ENCODE measurements at regions not wholly inside any gene's neighbourhood (a gene's known extent, or its start where the extent isn't known, plus 50 kb on each side); places are given as distances from the start of the nearest gene placed in this dataset.
"Not testable (repeated sequence)": the region's sequence is repeated elsewhere in the genome, so short reads cannot be mapped to it uniquely, and the experiment has no call there.

DNA sequence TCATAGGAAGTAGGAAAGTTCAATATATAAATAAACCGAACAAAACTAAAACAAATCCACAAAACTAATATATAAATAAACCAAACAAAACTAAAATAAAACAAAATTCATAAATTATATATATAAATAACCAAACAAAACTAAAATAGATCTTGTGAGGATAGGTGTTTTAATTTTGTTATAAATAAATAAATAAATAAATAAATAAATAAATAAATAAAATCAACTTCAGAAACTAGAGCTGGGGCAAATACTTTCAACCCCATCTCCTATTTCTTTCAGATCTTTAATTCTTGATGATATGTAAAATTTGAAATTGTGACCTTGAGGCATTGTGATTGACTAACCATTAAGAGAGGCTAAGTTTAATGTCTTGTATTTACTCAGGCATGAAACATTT lies 416.1 kb downstream of the SAMD5 start:
- no peak for DNase-seq

- no peak for DNase-seq
Observed at GRCh38 chr6:147925826-147926225, 416.8 kb upstream of the SASH1 start.

- DNase-seq: no peak
Observed at GRCh38 chr6:147930745-147931144, 411.9 kb upstream of the SASH1 start.

DNA sequence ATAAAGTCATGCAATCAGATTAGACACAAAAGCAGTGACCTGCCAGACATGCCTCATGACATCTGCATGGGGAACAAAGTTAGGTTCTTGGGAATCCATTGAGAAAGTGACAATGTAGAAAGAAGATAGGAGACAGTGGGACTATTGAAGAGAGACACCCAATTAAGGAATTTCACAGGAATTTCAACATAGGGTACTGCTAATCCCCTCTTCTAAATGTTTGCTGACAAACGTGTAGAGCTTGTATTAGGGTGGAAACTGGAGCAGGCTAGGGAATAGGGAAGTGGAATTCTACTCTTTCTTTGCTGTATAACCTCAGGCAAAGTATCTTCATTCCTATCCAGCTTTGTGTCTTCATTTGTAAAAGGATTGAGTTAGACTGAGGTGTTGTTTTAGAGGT lies 409.4 kb upstream of the SASH1 start:
- no peak for DNase-seq

- DNase-seq: no peak
Observed at GRCh38 chr6:147935656-147936055, 407.0 kb upstream of the SASH1 start.

DNA sequence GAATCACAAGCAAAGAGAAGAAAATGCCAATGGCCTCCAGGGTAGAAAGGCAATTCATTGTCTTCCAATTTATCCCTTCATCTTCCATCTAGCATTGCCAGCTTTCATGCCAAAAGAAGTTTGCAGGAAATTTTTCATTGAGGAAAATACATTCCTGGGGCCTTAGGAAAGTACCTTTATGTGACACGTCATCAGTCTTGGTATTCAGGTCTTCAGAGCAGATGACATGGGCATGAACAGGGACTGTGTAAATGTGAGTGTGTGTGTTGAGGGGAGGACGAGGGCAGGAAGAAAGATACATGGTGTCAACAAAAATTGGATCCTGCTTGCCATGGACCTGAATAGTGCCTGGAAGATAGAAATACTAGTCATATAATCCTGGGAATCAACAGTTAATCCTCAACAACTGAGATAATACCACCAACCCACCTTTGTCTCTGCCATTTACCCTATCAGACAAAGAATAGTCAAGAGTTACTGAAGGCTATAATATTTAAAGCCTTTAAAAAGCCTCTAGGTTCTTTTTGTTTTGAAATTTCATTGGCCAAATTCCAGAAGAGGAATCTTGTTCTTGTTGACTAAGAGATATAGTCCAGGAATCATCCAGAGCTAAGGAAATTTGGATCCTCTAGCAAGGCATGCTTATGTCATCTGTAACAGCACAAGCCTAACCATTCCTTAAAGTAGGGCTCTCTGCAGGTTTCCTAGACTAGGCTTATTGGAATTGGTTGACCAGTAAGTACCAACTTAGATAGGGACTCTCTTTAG lies 405.8 kb upstream of the SASH1 start:
- DNase-seq: no peak

DNA sequence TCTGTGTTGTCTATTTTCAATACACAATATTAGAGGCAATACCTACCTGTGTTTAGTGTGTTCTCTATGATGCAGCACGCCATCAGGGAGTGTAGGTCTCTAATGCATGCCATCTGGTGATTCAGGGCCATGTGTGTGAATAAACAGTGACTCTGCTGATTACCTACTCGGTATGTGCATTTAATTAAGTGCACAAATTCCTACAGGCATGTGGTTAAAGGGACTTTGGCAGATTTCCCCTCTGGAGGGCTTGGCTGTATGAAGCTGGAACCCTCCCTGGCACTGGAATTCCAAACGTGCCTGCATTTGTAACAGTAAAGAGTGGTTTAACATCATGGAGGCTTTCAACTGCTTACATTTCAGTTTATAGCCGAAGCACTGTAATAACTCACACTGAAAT lies 401.5 kb upstream of the SASH1 start:
- DNase-seq: no peak

DNA sequence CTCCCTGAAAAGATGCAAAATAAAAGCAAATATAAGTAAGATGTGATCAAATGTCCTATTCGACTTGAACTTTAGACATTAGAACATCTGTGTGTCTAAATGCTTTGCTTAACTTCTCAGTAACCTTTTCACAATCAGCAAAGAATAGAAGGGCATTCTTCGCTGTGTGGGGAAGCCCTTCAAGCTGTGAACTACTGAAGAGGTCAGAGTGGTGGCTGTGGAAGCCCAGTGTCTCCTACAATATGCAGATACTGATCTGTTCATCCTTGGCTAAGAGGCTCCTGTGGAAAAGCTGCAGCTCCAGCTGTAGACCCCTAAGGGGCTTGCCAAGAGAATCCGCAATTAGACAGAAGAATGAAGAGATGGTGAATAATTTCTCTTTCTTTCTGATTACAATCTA lies 400.3 kb upstream of the SASH1 start:
- no peak for DNase-seq

DNA sequence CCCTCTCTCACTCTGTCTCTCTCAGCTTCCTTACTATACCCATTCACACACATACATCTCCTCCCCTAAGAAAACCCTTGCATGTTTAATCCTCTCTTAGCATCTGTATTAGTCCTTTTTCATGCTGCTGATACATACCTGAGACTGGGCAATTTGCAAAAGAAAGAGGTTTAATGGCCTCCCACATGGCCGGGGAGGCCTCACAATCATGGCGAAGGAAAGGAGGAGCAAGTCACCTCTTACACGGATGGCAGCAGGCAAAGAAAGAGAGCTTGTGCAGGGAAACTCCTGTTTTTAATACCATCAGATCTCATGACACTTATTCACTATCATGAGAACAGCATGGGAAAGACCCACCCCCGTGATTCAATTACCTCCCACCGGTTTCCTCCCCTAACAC lies 398.5 kb upstream of the SASH1 start:
- no peak for DNase-seq

DNA sequence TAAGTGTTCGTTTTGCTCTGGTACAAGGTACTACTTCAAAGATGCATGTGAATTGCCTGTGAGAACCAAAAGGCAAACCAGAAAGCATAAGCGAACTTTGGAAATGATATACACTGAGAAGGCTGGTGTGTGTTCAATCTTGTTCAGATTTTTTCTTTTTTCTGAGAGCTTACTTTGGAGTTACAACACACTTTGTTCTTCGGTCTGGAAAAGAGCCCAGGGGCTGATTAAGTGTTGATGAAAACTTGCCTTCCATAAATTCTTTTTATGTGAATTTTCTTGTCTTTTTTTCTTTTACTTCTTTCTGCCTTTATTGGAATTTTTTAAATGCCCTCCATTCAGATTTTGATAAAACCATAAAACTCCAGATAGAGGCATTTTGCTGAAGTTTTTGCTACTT lies 395.1 kb upstream of the SASH1 start:
- DNase-seq: no peak

GRCh38 chr6:147949981-147950622 lies 392.5 kb upstream of the SASH1 start:
- DNase-seq: no peak

GRCh38 chr6:147950623-147950987 lies 392.0 kb upstream of the SASH1 start:
- DNase-seq: no peak

DNA sequence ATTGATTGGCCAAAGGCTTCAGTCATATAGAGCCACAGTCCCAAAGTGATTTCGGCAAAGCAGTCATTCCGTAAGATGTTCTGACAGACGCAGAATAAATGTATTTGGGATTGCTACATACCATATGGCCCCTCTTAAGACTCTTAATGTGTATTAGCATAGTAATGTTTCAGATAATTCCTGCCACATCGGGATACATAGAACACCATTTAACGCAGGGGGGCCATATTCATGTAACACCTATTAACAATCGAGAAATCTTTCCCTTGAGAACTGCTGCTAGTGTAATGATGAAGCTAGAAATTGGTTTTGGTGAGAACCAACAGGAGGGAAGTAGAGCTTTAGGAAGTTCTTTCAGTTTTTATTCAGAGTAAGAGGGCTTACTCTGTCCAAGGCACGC lies 390.9 kb upstream of the SASH1 start:
- DNase-seq: no peak

DNA sequence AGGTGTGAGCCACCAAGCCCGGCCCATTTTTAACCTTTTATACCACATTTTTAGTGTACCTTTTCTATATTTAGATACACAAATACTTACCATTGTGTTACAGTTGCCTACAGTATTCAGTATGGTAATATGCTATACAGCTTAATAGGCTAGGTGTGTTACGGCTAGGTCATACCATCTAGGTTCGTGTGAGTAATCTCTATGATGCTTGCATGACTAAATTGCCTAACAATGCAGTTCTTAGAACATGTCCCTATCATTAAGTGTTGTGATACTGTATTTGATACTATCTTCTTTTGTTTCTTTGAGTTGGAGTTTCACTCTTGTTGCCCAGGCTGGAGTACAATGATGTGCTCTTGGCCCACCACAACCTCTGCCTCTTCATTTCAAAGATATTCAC lies 387.7 kb upstream of the SASH1 start:
- no peak for DNase-seq

- no peak for DNase-seq
Observed at GRCh38 chr6:147958683-147959082, 384.0 kb upstream of the SASH1 start.

DNA sequence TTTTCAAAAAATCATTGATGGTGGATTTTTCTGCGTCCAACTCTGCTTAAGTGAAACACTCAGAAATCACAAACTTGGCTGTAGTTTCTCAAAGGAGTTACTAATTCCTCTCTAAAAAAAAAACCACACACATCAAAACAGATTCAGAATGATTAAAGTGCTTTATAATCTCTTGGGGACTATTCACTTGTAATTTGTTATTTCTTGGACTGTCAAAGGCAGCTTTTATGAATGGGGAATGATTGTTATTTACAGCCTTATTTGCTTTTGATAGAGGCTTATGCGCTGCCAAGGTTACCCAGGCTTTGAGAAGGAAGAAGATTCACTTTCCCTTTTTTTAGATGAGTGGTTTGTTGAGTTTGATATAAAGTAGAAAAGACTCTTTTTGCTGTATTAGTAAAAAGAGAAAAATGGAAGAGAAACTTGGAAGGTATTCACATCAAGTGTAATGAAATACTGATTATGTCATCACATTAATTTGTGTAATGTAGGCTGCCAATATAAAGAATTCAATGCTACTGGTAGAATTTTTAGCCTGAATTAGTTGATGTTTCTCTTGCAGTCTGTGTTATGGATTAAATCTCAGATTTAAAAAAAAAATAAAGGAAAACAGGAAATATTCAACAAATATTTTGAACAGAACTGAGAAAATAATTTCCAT lies 381.0 kb upstream of the SASH1 start:
- no peak for DNase-seq

DNA sequence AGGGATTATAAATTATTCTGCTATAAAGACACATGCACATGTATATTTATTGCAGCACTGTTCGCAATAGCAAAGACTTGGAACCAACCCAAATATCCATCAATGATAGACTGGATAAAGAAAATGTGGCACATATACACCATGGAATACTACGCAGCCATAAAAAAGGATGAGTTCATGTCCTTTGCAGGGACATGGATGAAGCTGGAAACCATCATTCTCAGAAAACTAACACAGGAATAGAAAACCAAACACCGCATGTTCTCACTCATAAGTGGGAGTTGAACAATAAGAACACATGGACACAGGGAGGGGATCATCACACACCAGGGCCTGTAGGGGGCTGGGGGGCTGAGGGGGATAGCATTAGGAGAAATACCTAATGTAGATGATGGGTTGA lies 377.2 kb upstream of the SASH1 start:
- not testable (repeated sequence) for DNase-seq

DNA sequence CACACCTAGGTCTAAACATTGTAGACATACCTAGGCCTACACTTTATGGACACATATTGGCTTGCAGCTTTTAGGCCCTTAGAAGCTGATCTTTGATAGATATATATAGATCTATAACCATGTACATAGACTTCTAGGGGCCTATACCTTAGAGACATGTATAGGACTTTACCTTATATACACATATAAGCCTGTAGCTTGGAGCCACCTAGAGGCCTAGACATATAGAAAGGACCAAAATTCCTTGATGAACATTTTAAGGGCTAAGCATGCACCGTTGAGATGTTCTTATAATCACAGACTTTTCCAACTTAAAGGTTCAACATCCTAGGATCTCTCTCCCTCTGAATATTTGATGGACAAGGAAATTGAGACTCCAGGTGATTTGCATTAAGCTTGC lies 371.7 kb upstream of the SASH1 start:
- DNase-seq: no peak

- no peak for DNase-seq
Observed at GRCh38 chr6:147972448-147972847, 370.2 kb upstream of the SASH1 start.

- no peak for DNase-seq
Observed at GRCh38 chr6:147973806-147974205, 368.8 kb upstream of the SASH1 start.

GRCh38 chr6:147974376-147974775 lies 368.3 kb upstream of the SASH1 start:
- no peak for DNase-seq

- no peak for DNase-seq
Observed at GRCh38 chr6:147977851-147978465, 364.7 kb upstream of the SASH1 start.

GRCh38 chr6:147979966-147980365 lies 362.7 kb upstream of the SASH1 start:
- DNase-seq: no peak

All from dermis blood vessel endothelial cell (primary cell).